ENCODE measurements at regions not wholly inside any gene's neighbourhood (a gene's known extent, or its start where the extent isn't known, plus 50 kb on each side); places are given as distances from the start of the nearest gene placed in this dataset.
"Not testable (repeated sequence)": the region's sequence is repeated elsewhere in the genome, so short reads cannot be mapped to it uniquely, and the experiment has no call there.

GRCh38 chr1:38746941-38747600, 112.5 kb downstream of the RRAGC start:
- DNase-seq, result no peak

DNA sequence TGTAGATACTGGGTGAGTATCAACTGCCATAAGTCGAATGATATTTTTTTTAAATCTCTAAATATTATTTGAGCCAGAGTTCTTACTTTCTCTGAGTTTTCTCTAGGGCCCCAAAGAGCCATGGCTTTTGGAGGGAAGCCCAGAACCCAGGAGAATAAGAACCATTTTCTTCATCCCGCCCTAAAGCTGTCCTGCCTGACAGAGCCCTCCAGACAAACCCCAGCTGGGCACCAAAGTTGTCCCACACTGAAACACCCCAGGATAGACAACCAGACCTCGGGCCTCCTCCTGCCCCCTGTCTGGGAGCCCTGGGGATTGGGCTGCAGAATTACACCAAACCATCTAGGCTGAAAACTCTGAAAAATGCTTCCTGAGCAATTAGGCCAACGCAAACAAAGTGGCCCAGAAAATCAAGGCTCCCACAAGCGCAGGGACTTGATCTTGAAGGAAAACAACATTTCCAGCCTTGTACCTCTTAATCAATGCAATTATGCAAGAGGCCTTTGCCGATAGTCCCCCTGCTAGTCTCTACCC, 113.1 kb downstream of the RRAGC start:
- no peak for DNase-seq

GRCh38 chr1:38745476-38746401, 113.8 kb downstream of the RRAGC start:
- no peak for DNase-seq

DNA sequence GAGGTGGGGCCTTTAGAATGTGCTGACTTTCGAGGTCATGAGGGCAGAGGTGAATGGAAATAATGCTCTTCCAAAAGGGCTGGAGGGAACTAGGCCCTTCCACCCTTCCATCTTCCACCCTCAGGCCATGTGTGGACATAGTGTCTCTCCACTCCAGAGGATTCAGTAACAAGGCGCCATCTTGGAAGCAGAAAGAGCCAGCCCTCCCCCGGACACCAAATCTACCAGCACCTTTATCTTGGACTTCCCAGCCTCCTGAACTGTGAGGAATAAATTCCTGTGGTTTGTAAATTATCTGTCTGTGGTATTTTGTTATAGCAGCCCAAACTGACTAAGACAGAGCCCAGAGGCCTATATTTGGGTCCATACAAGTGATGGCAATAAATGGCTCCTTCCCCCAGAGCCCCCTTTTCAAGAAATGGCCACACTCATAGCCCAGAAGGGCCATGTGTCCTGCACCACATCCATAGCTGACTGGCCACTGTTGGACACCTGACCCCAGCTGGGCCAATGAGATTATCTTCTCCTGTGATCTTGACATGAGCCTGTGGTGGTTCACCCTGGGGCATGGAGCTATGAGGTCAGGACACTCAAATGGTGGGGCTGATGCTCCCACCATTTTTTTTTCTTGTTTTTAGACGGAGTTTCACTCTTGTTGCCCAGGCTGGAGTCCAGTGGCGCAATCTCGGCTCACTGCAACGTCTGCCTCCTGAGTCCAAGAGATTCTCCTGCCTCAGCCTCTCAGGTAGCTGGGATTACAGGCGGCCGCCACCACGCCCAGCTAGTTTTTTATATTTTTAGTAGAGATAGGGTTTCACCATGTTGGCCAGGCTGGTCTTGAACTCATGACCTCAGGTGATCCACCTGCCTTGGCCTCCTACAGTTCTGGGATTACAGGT, 114.9 kb downstream of the RRAGC start:
- no peak for DNase-seq

DNA sequence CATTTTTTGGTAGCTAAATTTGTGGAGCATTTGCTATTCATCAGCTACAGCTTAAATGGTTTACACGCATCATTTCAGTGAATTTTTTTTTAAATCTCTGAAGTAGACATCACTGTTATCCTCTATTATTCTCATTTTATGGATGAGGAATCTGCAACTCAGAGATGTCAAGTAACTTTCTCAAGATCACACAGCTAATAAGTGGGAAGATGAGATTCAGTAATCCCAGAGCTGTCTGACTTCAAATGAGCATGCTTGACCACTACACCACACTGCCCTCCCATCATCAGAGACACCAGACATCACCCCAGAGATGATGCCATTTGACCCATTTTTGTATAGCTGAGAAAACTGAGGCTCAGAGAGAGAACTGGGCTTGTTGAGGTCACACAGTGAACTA, 116.4 kb downstream of the RRAGC start:
- DNase-seq, result no peak

- no peak for DNase-seq
Measured at GRCh38 chr1:38741341-38741740, 118.2 kb downstream of the RRAGC start.

GRCh38 chr1:38740487-38740886, 119.1 kb downstream of the RRAGC start:
- DNase-seq, result no peak

GRCh38 chr1:38738207-38738606, 121.4 kb downstream of the RRAGC start:
- no peak for DNase-seq

- DNase-seq, result no peak
Measured at GRCh38 chr1:38736399-38736798, 123.2 kb downstream of the RRAGC start.

DNA sequence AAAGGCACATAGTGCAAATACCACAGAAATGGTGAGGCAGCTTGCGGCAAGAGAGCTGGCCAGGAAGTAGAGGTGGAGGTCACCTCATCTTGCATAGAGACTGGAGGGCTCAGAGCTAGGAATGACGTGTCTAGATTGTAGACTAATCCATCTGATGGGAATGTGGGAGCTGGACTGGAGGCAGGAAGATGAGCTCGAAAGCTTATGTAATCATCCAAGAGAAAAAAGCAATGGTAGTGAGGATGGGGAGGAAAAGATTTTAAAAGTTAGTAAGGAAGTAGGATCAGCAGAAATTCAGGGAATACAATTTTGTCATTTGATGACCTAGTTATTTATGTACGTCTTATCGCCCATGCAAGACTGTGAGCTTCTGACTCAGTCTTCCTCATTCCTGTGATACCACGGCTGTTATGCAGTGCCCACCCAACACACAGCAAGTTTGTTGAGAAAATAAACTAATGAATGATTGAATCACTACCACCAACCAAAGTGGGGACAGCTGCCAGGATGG, 123.9 kb downstream of the RRAGC start:
- DNase-seq, result no peak

- no peak for DNase-seq
Measured at GRCh38 chr1:38733761-38734160, 125.8 kb downstream of the RRAGC start.

GRCh38 chr1:38730511-38731397, 128.8 kb downstream of the RRAGC start:
- DNase-seq, result no peak

DNA sequence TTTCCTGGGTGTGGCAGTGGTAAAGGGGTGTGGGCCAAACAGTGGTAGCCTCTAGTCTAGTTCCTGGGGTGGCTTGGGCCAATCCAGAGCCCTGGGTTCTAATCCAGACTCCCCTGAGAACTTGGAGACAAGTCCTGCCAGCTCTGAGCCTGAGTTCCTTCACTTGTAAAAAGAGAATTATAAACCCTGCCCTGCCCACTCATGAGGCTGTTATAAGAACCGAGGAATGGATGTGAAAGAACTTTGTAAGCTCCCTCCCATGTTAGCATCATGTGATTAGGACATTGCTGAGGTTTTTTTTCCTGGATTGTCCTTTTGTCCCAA, 131.0 kb downstream of the RRAGC start:
- DNase-seq, result no peak

DNA sequence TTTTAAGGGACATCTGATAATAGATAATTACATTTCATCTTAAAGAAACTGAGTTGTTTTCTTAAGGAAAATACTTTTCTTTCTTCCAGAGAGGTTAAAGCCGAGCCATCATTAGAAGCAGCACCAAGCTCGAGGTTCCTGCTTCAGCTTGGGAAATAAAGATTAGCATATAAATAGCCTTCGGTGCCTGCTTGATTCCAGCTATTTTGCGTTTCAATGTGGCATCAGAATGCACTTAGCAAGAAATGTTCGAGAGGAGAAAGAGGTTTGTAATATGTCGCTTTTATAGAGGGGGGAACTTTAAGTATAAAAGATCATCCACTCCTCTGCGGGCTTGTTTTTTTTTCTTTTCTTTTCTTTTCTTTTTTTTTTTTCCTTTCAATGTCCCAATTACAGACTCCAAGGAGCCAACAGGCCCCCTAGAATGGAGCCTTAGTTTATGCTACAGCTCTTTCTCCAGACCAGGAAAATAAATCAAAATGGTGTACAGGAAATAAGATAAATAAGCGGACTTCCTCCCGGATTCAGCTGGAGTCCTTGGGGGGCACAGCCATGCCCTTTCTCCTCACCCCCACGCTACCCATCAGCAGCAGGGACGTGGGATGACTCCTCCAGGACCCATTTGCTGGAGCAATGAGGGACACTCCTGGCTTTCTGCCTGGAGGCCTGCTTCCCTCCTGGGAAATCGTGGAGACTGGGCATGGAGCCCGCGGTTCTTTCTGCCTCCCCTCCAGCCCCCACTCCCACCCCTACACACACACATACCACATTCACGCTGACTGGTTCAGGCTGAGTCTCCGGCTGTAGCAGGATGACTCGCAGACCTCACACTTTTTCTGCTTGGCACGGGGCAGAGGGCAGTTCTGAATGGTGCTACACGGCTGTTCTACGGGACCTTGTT, 131.6 kb downstream of the RRAGC start:
- DNase-seq, result peak in 9 of 14 donors; percentile 9 to 77 (median 31)

- DNase-seq, result not testable (repeated sequence)
Measured at GRCh38 chr1:38725321-38725961, 134.1 kb downstream of the RRAGC start.

- DNase-seq, result no peak
Measured at GRCh38 chr1:38724160-38725131, 135.1 kb downstream of the RRAGC start.

DNA sequence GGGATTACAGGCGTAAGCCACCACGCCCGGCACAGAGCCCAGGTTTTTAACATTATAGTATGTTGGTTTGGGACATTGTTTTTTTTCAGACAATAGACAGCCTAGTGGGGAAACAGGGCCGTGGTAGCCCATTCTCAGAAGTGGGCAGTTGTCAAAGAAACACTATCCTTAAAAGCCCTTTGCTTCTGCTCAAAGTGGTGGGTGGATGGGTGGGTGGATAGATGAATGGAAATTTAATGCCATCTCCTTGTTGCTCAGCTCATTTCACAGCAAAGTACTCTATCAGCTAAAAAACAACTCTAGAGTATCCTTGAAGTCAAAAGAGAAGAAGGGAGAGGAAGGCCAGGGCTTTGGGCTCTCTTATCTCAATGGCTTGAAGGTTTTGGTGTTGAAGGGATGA, 137.8 kb downstream of the RRAGC start:
- DNase-seq, result no peak

DNA sequence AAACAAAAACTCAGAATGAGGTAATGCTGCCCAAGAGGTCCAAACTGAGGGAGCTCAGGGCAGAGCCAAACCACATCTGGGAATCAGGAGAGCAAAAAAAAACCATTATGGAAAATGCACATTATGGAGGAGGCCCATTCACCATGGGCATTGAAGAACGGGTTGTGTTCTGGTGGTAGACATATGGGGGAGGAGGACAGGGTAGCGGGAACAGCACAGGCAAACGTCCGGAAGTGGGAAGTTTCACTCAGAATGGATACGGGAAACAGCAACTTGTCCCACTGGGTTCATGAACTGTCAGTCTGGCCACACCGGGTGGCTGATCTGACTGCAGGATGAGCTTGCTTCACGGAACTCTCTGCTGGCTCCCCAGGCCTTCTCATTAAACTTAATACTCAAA, 139.7 kb downstream of the RRAGC start:
- DNase-seq, result no peak

DNA sequence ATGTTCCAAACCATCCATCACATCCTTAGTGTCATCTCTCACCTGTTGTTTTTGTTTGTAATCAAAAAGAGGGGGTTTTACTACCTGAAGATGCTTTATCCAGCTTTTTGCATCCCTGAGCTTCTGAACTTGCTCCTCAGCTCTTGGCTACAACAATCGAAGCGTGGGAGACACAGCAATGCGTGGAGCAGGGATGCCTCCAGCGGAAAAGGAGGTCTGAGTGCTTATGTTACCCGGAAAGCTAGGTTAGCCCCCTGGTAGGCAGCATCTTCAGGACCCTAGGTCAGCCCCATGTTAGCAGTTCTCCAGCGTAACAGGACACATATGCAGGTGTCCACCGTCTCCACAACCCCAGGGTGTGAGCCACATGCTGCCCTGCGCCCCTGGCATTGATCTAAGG, 141.5 kb downstream of the RRAGC start:
- DNase-seq, result no peak

Measured in C1 segment of cervical spinal cord (tissue), 14 donors.